ENCODE measurements at regions not wholly inside any gene's neighbourhood (a gene's known extent, or its start where the extent isn't known, plus 50 kb on each side); places are given as distances from the start of the nearest gene placed in this dataset.

DNA sequence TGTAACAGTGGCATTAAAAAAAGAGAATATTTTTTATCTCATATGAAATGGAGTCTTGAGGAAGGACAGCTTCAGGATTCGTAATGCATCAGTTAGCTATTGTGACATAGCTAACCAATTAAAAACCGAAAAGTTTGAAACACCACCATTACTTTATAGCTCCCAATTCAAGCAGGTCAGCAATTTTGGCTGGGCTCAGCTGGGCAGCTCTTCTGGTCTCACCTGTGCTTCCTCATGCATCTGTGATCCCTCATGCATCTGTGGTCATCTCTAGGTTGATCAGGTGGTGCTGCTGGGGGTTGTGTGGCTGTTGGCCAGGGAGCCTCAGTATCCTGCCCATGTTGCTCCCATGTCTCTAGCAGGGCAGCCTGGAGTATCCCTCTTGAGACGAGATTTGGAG is 76.7 kb upstream of the KCNA1 start:
- no peak overlapping the region for H3K27ac ChIP-seq (ENCODE audit: insufficient read length, low read depth, low read length)
- H4K5ac ChIP-seq (ENCODE audit: insufficient read length, low read depth, low read length), result no peak overlapping the region
- H3K79me2 ChIP-seq (ENCODE audit: insufficient read depth, low read length), result no peaks in the 10 kb centered on the region; the same call in 1 of the 2 replicates
- H3T11ph ChIP-seq (ENCODE audit: low read length), result no peak overlapping the region
- no peak overlapping the region for H3K56ac ChIP-seq (ENCODE audit: insufficient read length, low read depth, low read length)
- no peak overlapping the region for H2BK20ac ChIP-seq (ENCODE audit: low read depth, low read length, poor library complexity, severe bottlenecking)
- H4K20me1 ChIP-seq (ENCODE audit: control insufficient read depth, insufficient read depth, insufficient read length), result no peaks in the 10 kb centered on the region
- no peak overlapping the region for H2AFZ ChIP-seq (ENCODE audit: low read length)
- H3K23me2 ChIP-seq (ENCODE audit: insufficient read length, low read depth, low read length, poor library complexity, severe bottlenecking), result no peaks in the 10 kb centered on the region
- no peak overlapping the region for H2BK15ac ChIP-seq (ENCODE audit: low read depth, low read length)
- no peak overlapping the region for H2BK5ac ChIP-seq (ENCODE audit: insufficient read length, low read length)
- H3K4me1 ChIP-seq (ENCODE audit: insufficient read depth, low read length), result no peaks in the 10 kb centered on the region; the same call in 1 of the 2 replicates
- no peak overlapping the region; the same call in 1 of the 2 replicates for H3K14ac ChIP-seq (ENCODE audit: insufficient read depth, low read length)
- Mint-ChIP-seq H3K27me3 (ENCODE audit: low read depth) (peaks cover 10% of the 10 kb centered on the region), H3K9me3 (0 out of 5 replicates have a peak, but pooled peaks cover 0 to 2% of the 10 kb centered on the region in 2 experiments), H3K4me3 (no peak overlapping the region), H3K27ac (no peak overlapping the region), H3K4me1 (peaks cover 13 to 18% of the 10 kb centered on the region in 2 experiments), H3K36me3 (ENCODE audit: insufficient read depth in 1 of 3, low read depth in 3 of 3) (peaks cover 3 to 4% (median 3%) of the 10 kb centered on the region in 3 experiments; a peak in 4 of 7 replicates)
- H3K4me2 ChIP-seq (ENCODE audit: insufficient read depth, insufficient read length, low read length), result no peak overlapping the region
- DNase-seq, result no peak
- H2AK5ac ChIP-seq (ENCODE audit: insufficient read length, low read length), result no peak overlapping the region
- no peak overlapping the region for H3K23ac ChIP-seq (ENCODE audit: insufficient read length, low read depth, low read length)
- no peak overlapping the region for H3K4ac ChIP-seq (ENCODE audit: low read depth, low read length)
- WGBS (ENCODE audit: extremely low coverage, insufficient read length, low lambda C conversion rate), result no CpG with 5 or more reads among the region's 3 CpGs
- H2BK12ac ChIP-seq (ENCODE audit: insufficient read length, low read depth, low read length), result no peak overlapping the region
- H3K27me3 ChIP-seq (ENCODE audit: insufficient read depth, low read length), result no peaks in the 10 kb centered on the region
- H4K91ac ChIP-seq (ENCODE audit: insufficient read length, low read depth, low read length), result no peak overlapping the region
- H3K9ac ChIP-seq (ENCODE audit: extremely low read depth, insufficient read length, low read length), result no peak overlapping the region
- no peak overlapping the region for H4K8ac ChIP-seq (replicated peaks; ENCODE audit: insufficient read length, low read depth, low read length)
- no peak for TF ChIP-seq CTCF (conservative IDR thresholded peaks at IDR 0.05)
- H3K79me1 ChIP-seq (ENCODE audit: insufficient read depth, low read depth, low read length, poor library complexity, severe bottlenecking), result no peaks in the 10 kb centered on the region
- no peak overlapping the region for H3K18ac ChIP-seq (ENCODE audit: insufficient read length, low read depth, low read length)
- no peak overlapping the region for H2BK120ac ChIP-seq (ENCODE audit: low read depth, low read length, poor library complexity, severe bottlenecking)
- H3K9me3 ChIP-seq (ENCODE audit: control insufficient read depth, low read depth, low read length), result no peaks in the 10 kb centered on the region
